ENCODE measurements at regions not wholly inside any gene's neighbourhood (a gene's known extent, or its start where the extent isn't known, plus 50 kb on each side); places are given as distances from the start of the nearest gene placed in this dataset.

DNA sequence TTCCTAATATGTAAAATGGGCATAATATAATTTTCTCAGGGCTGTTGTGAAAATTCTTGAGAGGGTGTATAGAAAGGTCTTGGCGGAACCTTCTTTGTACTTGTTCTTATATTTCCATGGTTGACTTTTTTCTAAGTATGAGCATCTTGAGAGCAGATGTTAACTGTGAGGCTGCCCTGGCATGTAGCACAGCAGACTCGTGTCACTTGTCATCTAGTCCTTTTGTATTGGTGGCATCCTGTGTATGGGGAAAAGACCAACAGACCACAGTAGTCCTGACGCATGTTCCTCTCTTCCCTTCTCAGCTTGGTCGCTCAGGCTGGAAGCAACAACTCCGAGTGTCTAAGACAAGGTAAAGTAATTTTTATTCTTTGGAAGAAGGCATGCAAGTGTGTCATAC is 153.8 kb upstream of the ZBED5 start:
- no peak for TF ChIP-seq CTCF (IDR thresholded peaks at IDR 0.05; ENCODE audit: extremely low read depth, low read depth, low read length)
- H3K4me2 ChIP-seq (ENCODE audit: insufficient read depth, low read length) = no peak overlapping the region
- no peaks in the 10 kb centered on the region for H3K79me2 ChIP-seq (ENCODE audit: insufficient read depth, low read length)
- H3K36me3 ChIP-seq (ENCODE audit: insufficient read depth, low read length) = no peaks in the 10 kb centered on the region
- H3K27me3 ChIP-seq (ENCODE audit: insufficient read depth, low read length) = peaks cover 33% of the 10 kb centered on the region
- no peak for DNase-seq (ENCODE audit: insufficient read length, low spot score, missing footprints)
- no peak overlapping the region for H3K4me3 ChIP-seq (ENCODE audit: insufficient read depth, low read length)
- H3K4me1 ChIP-seq (ENCODE audit: insufficient read depth, low read length) = peaks cover 6% of the 10 kb centered on the region
- H4K20me1 ChIP-seq (ENCODE audit: insufficient read depth, low read length) = no peaks in the 10 kb centered on the region
- no peaks in the 10 kb centered on the region for H3K9me3 ChIP-seq (ENCODE audit: low read depth, low read length)
- no peak overlapping the region for H2AFZ ChIP-seq (ENCODE audit: low read length)
- no peak overlapping the region for H3K27ac ChIP-seq (ENCODE audit: low read depth, low read length)

DNA sequence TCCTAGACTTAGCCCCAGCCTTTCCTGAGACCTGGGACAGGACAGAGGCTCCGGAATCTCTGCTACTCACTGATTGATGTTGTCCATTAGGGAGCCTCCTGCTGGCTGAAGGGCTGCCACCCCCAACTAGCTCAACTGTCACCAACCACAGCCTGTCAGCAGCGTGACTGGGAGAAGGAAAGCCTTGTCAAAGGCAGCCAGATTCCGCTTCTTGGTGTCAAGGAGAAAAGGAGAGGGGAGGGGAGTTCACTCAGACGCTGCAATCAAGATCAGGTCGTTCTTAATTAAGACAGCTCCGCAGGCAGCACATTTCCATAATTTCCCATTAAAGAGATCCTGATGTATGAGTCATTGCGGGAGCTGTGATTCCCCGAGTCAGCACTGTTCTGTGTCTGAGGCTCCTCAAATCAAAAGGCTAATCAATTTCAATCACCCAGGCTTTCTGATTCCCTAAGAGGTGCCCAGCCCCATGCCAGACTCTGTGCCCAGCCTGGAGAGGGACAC is 152.8 kb upstream of the ZBED5 start:
- peak overlapping the region; percentile 23 for H3K4me3 ChIP-seq (ENCODE audit: insufficient read depth, low read length)
- H4K20me1 ChIP-seq (ENCODE audit: insufficient read depth, low read length) = no peaks in the 10 kb centered on the region
- H3K4me2 ChIP-seq (ENCODE audit: insufficient read depth, low read length) = peak overlapping the region; percentile 52
- peaks cover 39% of the 10 kb centered on the region for H3K27me3 ChIP-seq (ENCODE audit: insufficient read depth, low read length)
- H2AFZ ChIP-seq (ENCODE audit: low read length) = peak overlapping the region; percentile 20
- H3K27ac ChIP-seq (ENCODE audit: low read depth, low read length) = no peak overlapping the region
- no peaks in the 10 kb centered on the region for H3K36me3 ChIP-seq (ENCODE audit: insufficient read depth, low read length)
- H3K4me1 ChIP-seq (ENCODE audit: insufficient read depth, low read length) = peaks cover 6% of the 10 kb centered on the region
- TF ChIP-seq CTCF (IDR thresholded peaks at IDR 0.05; ENCODE audit: extremely low read depth, low read depth, low read length) = peak; percentile 47
- H3K79me2 ChIP-seq (ENCODE audit: insufficient read depth, low read length) = no peaks in the 10 kb centered on the region
- no peaks in the 10 kb centered on the region for H3K9me3 ChIP-seq (ENCODE audit: low read depth, low read length)
- no peak for DNase-seq (ENCODE audit: insufficient read length, low spot score, missing footprints)

- Histone ChIP-seq H3K4me2 (ENCODE audit: insufficient read depth, low read length) (no peak overlapping the region), H3K9me3 (ENCODE audit: low read depth, low read length) (no peaks in the 10 kb centered on the region), H3K36me3 (ENCODE audit: insufficient read depth, low read length) (no peaks in the 10 kb centered on the region), H3K79me2 (ENCODE audit: insufficient read depth, low read length) (no peaks in the 10 kb centered on the region), H4K20me1 (ENCODE audit: insufficient read depth, low read length) (no peaks in the 10 kb centered on the region), H3K27me3 (ENCODE audit: insufficient read depth, low read length) (peaks cover 39% of the 10 kb centered on the region), H2AFZ (ENCODE audit: low read length) (no peak overlapping the region), H3K4me1 (ENCODE audit: insufficient read depth, low read length) (peaks cover 6% of the 10 kb centered on the region), H3K27ac (ENCODE audit: low read depth, low read length) (no peak overlapping the region), H3K4me3 (ENCODE audit: insufficient read depth, low read length) (no peak overlapping the region)
- no peak for TF ChIP-seq CTCF (IDR thresholded peaks at IDR 0.05; ENCODE audit: extremely low read depth, low read depth, low read length)
- no peak for DNase-seq (ENCODE audit: insufficient read length, low spot score, missing footprints)
Measured at GRCh38 chr11:11009179-11009578, 151.3 kb upstream of the ZBED5 start.

DNA sequence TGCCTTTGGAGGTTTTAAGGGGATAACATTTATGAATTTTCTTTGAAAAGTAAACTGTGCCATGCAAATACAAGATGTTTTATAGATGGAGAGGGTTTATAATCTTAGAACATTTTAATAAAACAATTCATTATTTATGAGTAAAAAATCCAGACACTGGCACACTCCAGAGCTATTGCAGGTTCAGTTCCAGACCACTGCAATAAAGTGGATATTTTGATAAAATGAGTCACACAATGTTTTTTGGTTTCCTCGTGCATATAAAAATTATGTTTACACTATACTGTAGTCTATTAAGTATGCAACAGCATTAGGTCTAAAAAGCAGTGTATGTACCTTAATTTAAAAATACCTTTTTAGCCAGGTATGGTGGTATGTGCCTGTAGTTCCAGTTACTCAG is 146.2 kb upstream of the ZBED5 start:
- no peak for TF ChIP-seq CTCF (IDR thresholded peaks at IDR 0.05; ENCODE audit: extremely low read depth, low read depth, low read length)
- H3K9me3 ChIP-seq (ENCODE audit: low read depth, low read length) = no peaks in the 10 kb centered on the region
- no peaks in the 10 kb centered on the region for H3K79me2 ChIP-seq (ENCODE audit: insufficient read depth, low read length)
- H3K4me2 ChIP-seq (ENCODE audit: insufficient read depth, low read length) = no peak overlapping the region
- H3K27me3 ChIP-seq (ENCODE audit: insufficient read depth, low read length) = peaks cover 40% of the 10 kb centered on the region
- no peak overlapping the region for H3K4me3 ChIP-seq (ENCODE audit: insufficient read depth, low read length)
- no peaks in the 10 kb centered on the region for H3K36me3 ChIP-seq (ENCODE audit: insufficient read depth, low read length)
- H3K27ac ChIP-seq (ENCODE audit: low read depth, low read length) = no peak overlapping the region
- H4K20me1 ChIP-seq (ENCODE audit: insufficient read depth, low read length) = no peaks in the 10 kb centered on the region
- H2AFZ ChIP-seq (ENCODE audit: low read length) = no peak overlapping the region
- DNase-seq (ENCODE audit: insufficient read length, low spot score, missing footprints) = no peak
- no peaks in the 10 kb centered on the region for H3K4me1 ChIP-seq (ENCODE audit: insufficient read depth, low read length)
